ENCODE measurements at regions not wholly inside any gene's neighbourhood (a gene's known extent, or its start where the extent isn't known, plus 50 kb on each side); places are given as distances from the start of the nearest gene placed in this dataset.
"Not testable (repeated sequence)": the region's sequence is repeated elsewhere in the genome, so short reads cannot be mapped to it uniquely, and the experiment has no call there.

DNA sequence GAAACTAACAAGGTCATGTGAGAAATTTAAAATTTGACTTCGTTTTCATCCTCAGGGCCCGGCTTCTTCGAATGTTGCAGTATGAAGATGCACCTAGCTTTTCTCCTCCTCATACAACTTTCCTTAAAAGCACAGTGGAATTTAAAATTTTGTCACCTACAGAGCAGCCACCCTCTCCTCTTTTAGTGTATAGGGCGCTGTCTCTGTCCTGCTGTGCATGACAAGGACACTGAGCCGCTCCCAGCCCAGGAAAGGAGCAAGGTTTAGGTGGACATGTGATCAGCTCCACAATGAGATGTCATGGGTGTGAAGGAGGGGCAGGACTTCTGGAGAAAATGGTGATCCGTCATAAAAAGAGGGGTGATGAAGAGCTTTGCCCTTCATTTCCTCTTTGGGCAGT, 1185.4 kb downstream of the RPIA start:
- DNase-seq: not testable (repeated sequence)

- not testable (repeated sequence) for DNase-seq
These were observed 1191.4 kb downstream of the RPIA start for GRCh38 chr2:89882880-89883279.

DNA sequence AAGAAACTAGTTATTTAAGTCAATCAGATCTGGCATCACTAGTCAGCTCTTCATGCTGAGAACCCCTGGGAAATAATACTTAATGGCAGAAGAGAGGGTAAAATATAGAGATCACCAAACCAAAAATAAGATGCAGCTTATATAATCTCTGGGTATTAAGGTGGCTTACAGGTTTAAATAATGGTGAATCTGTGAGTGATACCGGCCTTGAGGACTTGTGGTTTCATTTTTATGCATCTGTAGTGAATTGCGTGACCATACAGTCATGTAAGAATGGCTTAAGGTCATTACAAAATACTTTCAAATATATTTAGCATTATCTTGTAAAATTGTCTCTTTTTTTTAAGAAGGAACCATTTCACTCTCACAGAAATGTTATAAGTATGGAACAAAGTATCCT, 1192.2 kb downstream of the RPIA start:
- DNase-seq: not testable (repeated sequence)

DNA sequence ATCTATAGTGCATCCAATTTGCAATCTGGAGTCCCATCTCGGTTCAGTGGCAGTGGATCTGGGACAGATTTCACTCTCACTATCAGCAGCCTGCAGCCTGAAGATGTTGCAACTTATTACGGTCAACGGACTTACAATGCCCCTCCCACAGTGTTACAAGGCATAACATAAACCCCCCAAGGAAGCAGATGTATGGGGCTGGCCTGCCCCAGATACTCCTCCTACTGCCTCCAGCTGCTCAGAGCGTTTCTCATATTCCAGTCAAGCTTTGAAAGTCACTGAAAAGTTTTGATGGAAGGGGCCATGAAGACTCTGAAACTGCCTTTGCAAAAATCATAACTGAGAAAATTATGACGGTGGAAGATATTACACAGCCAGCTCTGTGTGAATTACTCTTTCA, 1193.6 kb downstream of the RPIA start:
- not testable (repeated sequence) for DNase-seq

DNA sequence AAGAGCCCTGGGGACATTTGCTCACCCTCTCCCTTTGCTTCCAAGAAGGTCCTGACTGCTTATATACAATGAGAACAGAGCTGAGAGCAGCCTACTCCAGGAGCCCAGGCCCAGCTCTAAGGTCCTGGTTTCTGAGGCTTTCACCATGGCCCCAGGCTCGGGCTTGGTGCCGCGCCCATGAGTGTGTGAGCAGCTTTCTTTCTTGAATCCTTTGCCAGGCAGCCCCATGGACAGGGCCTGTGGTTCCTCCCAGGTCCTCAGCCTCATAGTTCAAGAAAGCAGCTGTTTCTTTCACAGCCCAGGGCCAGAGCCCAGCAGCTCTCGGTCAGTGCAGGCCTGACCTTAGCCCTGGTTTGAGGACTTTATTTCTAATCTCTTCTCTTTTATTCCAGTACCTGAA, 1197.2 kb downstream of the RPIA start:
- not testable (repeated sequence) for DNase-seq

- not testable (repeated sequence) for DNase-seq
These were observed 1198.8 kb downstream of the RPIA start for GRCh38 chr2:89890185-89890773.

GRCh38 chr2:89894988-89895387, 1203.5 kb downstream of the RPIA start:
- not testable (repeated sequence) for DNase-seq

GRCh38 chr2:89895629-89896028, 1204.2 kb downstream of the RPIA start:
- DNase-seq: not testable (repeated sequence)

DNA sequence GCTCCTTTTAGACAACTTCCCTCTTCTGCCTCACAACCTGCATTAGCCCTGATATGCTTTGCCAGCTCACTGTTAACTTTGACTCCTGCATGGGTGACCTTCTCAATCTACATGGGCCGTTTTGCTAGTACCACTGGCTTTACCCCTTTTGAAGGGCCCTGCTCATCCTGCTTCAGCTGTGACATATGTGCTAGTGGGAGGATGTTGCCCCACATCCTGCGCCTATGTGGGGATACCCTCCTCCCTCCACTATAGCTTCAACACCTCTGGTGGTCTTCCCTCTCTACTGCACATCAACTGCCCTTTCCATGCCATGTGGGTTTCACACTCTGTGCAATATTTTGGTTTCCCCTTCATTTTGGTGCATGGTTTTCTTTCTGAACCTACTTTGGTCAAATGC, 1235.5 kb downstream of the RPIA start:
- not testable (repeated sequence) for DNase-seq

DNA sequence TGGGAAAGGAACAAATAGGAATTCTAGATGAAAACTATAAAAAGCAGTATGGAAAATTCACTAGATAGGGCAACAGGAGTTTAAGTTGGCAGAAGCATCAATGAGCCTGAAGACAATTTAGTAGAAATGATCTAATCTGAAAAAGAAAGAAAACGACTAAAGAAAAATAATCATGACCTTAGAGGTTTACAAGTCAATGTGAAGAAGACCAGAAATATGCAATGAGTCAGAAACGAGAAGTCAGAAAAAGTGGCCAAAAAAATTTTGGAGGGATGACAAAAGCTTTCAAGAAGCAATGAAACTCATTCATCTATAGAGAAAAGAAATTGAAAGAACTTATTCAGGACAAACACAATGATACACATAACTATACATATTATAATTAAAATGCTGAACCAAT, 1244.0 kb downstream of the RPIA start:
- not testable (repeated sequence) for DNase-seq

- DNase-seq: not testable (repeated sequence)
These were observed 1244.5 kb downstream of the RPIA start for GRCh38 chr2:89936011-89936410.

GRCh38 chr2:89936559-89936958, 1245.1 kb downstream of the RPIA start:
- not testable (repeated sequence) for DNase-seq

- DNase-seq: not testable (repeated sequence)
These were observed 1247.3 kb downstream of the RPIA start for GRCh38 chr2:89938756-89939155.

DNA sequence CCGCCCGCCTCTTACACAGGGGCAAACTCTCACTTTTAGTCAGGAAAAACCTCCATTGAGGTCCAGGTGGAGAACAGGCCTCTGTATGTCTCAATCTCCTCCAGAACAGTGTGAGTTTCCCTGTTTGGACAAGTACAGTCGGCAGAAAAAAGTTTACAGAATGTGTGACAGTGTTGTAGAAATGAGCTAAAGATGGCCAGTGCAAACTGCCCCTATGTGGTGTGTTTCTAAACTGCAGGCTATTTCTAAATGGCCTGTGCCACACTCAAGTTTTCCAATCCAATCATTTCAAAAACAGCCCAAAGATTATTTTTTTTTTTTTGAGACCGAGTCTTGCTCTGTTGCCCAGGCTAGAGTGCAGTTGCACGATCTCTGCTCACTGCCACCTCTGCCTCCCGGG, 1252.8 kb downstream of the RPIA start:
- not testable (repeated sequence) for DNase-seq

- not testable (repeated sequence) for DNase-seq
These were observed 1253.6 kb downstream of the RPIA start for GRCh38 chr2:89945004-89945616.

DNA sequence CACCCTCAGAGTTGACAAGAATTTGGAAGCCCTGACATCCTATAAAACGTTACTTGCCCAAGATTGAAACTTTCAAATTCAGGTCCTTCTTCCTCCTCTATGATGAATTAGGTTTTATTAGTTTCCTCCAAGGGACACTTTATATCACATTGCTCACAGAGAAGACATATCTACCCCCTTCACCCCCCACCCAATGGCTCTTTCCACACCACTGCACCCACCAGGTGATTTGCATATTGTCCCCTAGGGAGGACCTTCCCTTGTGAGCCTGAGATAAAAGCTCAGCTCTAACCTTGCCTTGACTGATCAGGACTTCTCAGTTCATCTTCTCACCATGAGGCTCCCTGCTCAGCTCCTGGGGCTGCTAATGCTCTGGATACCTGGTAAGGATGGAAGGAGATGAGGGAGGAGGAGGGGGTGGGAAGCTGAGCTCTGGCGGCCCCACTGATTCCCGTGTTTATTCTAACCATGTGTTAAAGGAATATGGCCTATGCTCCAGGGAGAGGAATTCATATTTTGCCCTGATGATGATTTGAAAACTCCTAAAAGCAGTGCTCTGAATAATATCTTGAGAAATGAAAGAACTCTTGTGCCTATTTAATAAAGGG, 1255.8 kb downstream of the RPIA start:
- not testable (repeated sequence) for DNase-seq

DNA sequence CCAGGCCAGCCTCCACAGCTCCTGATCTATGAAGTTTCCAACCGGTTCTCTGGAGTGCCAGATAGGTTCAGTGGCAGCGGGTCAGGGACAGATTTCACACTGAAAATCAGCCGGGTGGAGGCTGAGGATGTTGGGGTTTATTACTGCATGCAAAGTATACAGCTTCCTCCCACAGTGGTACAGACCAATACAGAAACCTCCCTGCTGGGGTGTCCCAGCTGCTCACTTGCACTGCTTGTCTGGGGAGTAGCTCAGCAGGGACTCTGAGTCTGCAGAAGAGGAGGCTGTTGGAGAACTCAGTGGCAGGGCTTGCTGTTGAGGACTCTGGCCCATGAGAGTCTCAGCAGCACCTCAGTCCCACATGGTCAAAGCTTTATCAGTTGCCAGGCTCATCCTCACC, 1256.6 kb downstream of the RPIA start:
- DNase-seq: not testable (repeated sequence)

GRCh38 chr2:89950807-89951206, 1259.3 kb downstream of the RPIA start:
- not testable (repeated sequence) for DNase-seq

DNA sequence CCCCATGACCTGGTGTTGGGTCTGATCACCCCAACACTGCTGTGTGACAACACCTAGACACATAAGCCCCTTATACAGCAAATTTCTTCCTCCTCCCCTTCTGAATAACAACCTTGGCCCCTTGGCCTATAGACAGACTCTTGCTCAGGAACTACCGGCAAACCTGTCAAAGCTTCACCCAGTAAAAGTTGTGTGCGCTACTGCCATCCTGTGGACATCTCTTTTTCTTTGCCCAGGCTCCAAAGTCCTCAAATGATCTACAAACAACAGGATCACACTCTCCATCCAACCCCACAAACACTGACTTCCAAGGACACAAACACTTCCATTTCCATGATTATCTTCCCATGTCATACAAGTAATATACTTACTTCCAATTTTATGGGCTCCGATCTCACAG, 1265.8 kb downstream of the RPIA start:
- DNase-seq: not testable (repeated sequence)

DNA sequence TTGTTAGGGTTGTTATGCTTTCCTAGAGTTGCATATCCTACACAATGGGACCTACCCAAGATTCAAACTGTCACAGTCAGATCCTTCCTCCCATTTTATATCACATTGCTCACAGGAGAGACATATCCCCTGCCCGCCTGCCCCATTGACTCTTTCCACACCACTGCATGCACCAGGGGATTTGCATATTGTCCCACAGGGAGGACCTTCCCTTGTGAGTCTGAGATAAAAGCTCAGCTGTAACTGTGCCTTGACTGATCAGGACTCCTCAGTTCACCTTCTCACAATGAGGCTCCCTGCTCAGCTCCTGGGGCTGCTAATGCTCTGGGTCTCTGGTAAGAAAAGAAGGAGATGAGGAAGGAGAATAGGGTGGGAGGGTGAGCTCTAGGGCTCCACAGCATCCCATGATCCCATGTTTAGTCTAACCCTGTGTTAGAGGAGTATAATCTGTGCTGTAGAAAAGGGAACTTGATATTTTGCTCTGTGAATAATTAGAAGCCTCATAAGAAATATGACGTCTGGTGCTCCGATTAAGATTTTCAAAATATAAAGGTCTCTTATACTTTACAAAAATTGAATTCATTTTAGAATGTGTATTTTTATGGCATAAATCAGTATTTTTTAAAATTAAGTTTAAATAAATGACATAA, 1268.4 kb downstream of the RPIA start:
- not testable (repeated sequence) for DNase-seq

DNA sequence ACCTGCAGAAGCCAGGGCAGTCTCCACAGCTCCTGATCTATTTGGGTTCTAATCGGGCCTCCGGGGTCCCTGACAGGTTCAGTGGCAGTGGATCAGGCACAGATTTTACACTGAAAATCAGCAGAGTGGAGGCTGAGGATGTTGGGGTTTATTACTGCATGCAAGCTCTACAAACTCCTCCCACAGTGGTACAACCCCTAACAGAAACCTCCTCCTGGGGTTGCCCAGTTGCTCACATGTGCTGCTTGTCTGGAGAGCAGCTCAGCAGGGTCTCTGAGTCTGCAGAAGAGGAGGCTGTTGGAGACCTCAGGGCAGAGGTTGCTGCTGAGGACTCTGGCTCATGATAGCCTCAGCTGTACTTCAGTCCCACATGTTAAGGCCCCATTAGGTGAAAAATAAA, 1269.1 kb downstream of the RPIA start:
- not testable (repeated sequence) for DNase-seq

GRCh38 chr2:89968567-89968966, 1277.1 kb downstream of the RPIA start:
- not testable (repeated sequence) for DNase-seq

- not testable (repeated sequence) for DNase-seq
These were observed 1277.7 kb downstream of the RPIA start for GRCh38 chr2:89969190-89969589.

- DNase-seq: not testable (repeated sequence)
These were observed 1282.4 kb downstream of the RPIA start for GRCh38 chr2:89973849-89974248.
